Muscle of back (tissue), 3 donors: ENCODE measurements at regions not wholly inside any gene's neighbourhood (a gene's known extent, or its start where the extent isn't known, plus 50 kb on each side); places are given as distances from the start of the nearest gene placed in this dataset.

Experiments used
- DNase-seq, 3 donors: peaks; one replicate each; pipeline versions ENCODE4 v3.0.0 to v3.0.0-alpha.2; 2013

- DNase-seq, result no peak
These were observed 606.6 kb upstream of the DPP6 start for GRCh38 chr7:153445641-153446040.

GRCh38 chr7:153446490-153446889 is 605.7 kb upstream of the DPP6 start:
- no peak for DNase-seq

DNA sequence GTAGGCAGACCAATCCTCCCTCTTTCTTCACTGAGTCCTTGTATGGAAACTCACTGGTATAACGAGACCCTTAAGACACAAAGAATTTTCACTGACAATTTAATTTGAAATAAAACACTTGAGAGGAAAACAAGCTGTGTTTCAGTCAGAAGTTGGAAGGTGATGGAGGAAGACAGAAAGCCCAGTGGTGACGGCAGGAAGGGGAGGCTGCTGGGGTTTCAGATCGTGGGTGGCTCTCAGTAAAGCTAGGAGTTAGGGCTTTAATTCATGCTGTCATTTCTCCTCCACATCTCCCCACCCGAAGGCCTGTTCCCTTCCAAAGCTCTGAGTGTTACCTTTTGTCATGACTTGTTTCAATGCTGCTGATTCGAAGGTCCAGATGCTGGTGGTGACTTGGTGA is 605.2 kb upstream of the DPP6 start:
- DNase-seq, result no peak

- DNase-seq, result no peak
These were observed 599.5 kb upstream of the DPP6 start for GRCh38 chr7:153452661-153453060.

GRCh38 chr7:153454306-153454705 is 597.9 kb upstream of the DPP6 start:
- no peak for DNase-seq

DNA sequence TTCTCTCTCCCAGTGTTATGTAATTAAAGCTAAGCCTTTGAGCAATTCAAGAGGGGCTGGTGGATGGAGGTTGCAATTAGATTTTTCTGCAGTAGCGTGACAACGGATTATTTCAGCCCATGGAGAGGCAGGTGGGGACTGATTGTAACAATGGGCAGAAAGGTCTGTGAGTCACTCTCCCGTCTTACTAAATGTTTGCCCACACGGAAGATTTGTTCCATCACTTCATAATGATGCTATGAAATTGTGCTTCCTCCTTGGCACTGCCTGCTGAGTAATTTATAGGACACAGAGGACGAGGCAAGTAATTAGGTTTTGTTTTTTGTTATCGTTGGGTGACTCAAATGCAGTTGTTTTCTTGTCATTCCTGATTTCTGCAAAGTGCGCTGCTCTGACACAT is 594.5 kb upstream of the DPP6 start:
- DNase-seq, result no peak

- DNase-seq, result no peak
These were observed 582.1 kb upstream of the DPP6 start for GRCh38 chr7:153470004-153470671.

DNA sequence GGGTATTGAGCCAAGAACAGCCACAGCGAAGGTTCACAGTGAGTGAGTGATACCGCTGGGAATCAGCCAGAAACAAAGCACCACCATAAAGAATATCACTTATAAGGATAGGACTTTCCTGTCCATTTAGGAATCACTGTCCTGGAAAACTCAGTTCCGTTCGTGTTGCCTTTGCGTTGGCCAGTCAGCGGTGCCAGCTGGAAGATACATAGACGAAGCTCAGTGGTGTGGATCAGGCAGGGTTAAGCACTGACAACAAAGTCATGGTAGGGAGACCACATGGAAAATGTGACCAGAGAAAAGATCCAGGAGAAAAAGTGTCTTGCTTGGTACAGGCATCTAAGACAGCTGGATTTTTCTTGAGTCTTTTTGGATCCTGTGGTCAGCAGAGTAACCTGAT is 579.7 kb upstream of the DPP6 start:
- no peak for DNase-seq

- no peak for DNase-seq
These were observed 579.0 kb upstream of the DPP6 start for GRCh38 chr7:153473185-153473584.

- peak; percentile 16 to 70 (median 36) for DNase-seq
These were observed 577.0 kb upstream of the DPP6 start for GRCh38 chr7:153475239-153475638.

DNA sequence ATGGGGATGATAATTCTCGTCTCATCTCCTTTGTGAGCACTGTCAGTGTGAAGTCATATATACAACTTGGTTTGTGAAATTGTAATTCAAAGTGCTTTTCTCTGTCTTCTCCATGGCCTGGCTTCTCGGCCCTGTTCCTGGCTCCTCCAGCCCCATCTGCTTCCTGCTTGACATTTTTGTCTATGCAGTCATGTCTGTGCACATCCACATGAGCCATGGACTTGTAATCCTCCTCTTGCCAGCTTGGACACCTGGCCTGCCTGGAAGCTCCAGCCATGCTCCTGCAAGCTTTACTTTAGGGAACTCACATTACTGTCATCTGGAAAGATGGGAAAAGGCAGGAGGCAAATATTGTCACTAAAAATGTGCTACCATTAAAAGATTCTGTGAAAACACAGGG is 576.0 kb upstream of the DPP6 start:
- peak in 1 of 3 donors; percentile 16 for DNase-seq

- DNase-seq, result peak in 1 of 3 donors; percentile 59
These were observed 555.9 kb upstream of the DPP6 start for GRCh38 chr7:153496257-153496656.

- no peak for DNase-seq
These were observed 549.1 kb upstream of the DPP6 start for GRCh38 chr7:153503093-153503492.

- no peak for DNase-seq
These were observed 547.7 kb upstream of the DPP6 start for GRCh38 chr7:153504288-153505075.

- DNase-seq, result no peak
These were observed 544.3 kb upstream of the DPP6 start for GRCh38 chr7:153507885-153508284.

DNA sequence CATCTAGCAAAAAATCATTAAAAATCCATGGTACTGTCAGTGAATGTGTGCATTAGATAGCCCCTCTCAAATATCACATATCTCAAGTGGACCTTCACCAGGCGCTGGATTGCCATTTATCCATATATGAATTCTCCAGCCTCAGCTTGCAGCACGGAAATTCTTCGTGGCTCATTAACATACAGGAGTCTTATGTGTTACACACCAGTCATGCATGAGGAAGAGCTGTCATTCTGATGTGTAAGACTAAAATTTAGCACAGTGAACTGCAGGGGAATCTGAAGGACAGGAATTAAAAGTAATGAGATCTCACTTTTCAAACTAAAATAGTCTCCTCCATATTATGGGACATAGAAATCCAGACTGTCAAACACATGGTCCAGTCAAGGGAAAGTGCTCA is 542.4 kb upstream of the DPP6 start:
- no peak for DNase-seq

GRCh38 chr7:153510674-153511073 is 541.5 kb upstream of the DPP6 start:
- no peak for DNase-seq

DNA sequence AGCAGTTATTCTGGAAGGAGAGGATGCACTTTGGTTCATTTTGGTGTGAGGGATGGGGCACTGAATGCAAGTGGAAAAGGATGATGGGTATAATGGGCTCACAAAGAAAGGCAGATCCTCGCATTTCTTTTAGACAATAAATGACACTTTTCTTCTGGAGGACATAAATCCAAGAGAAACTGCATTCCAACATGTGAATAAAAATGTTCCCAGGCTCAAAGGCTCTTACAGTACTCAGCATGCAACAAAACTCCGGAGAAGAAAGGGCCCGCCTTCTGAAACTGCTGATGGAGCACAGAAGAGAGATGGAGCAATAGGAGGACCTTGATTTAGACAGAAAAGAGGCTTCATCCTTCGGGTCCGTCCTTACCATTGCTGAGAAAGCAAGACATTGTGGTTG is 538.2 kb upstream of the DPP6 start:
- DNase-seq, result no peak

DNA sequence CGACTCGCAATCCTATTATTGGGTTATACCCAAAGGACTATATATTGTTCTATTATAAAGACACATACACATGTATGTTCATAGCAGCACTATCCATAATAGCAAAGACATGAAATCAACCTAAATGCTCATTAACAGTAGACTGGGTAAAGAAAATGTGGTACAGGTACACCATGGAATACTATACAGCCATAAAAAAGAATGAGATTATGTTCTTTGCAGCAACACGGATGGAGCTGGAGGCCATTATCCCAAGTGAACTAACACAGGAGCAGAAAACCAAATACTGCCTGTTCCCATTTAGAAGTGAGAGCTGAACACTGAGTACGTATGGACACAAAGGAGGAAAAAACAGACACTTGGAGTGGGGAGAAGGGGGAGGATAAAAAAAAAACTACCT is 536.8 kb upstream of the DPP6 start:
- no peak for DNase-seq

DNA sequence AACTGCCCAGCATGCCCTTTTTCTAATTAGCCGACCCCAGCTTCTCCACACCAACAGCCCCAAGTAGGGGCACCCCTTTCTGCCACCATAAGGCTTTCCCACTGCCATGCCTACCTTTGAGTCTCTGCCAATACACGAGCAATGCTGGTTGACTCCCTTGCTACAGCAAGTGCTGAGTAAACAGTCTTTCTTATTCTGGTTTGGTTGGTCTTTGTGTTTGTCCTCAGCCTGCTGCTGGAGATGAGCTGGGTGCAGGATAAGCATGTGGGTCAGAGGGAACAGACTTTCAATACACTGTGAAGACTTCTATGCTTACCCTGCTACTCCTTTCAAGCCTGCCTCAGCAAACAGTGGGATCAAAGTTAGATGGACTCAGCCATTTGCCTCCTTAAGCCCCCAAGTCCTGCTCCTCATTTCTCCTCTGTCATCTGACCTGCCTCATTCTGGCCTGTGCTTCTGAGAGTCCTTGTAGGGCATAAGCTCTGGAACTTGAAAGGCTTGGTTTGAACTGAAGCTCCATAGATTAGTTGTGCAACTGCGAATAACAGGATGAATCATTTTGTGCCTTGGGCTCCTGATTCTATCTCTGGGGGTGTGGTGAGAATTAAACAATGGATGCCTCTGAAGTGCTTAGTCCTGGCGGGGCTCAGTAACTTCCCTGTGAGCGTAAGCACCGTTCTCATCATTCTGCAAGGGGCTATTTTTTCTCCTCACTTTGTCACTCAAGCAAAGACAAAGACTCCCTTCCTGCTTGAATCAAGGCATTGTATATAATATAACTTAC is 533.8 kb upstream of the DPP6 start:
- DNase-seq, result no peak

GRCh38 chr7:153521370-153521769 is 530.8 kb upstream of the DPP6 start:
- DNase-seq, result no peak

GRCh38 chr7:153522261-153522660 is 529.9 kb upstream of the DPP6 start:
- peak in 2 of 3 donors; percentile 23 to 24 for DNase-seq
